OCI-LY3 (cell line): ENCODE measurements at regions not wholly inside any gene's neighbourhood (a gene's known extent, or its start where the extent isn't known, plus 50 kb on each side); places are given as distances from the start of the nearest gene placed in this dataset.

Experiments used
- CTCF ChIP-seq: fragments of 200-600, 300-600 bp; sonication (generic); IDR thresholded peaks from 2 replicates; pipeline ENCODE4 v1.5.1; 2014; ENCODE audit warnings: antibody characterized with exemption, low read length, low read depth
- EZH2phosphoT487 ChIP-seq: fragments of 200-600 bp; shearing (Covaris generic); IDR thresholded peaks from 2 replicates; pipeline ENCODE4 v1.6.1; 2018; ENCODE audit warnings: antibody characterized with exemption, mixed run types, low read depth

- no peak for TF ChIP-seq CTCF
- TF ChIP-seq EZH2phosphoT487, result no peak
Measured at GRCh38 chr3:30945291-30945690, 50.8 kb upstream of the GADL1 start.
